Thoracic aorta (tissue), 2 donors: ENCODE measurements at regions not wholly inside any gene's neighbourhood (a gene's known extent, or its start where the extent isn't known, plus 50 kb on each side); places are given as distances from the start of the nearest gene placed in this dataset.

ENCODE experiments used
- ATAC-seq: fragments of 150-250 bp; one replicate; pipeline ENCODE4 v1.8.0; 2017; ENCODE audit warnings: low read depth; ENCODE audit not compliant: insufficient number of reproducible peaks, low FRiP score
- DNase-seq: peaks from one replicate; pipeline ENCODE4 v3.0.0-alpha.2; 2020; ENCODE audit warnings: low spot score
- H3K27ac ChIP-seq, 2 donors: fragments of 200-600 bp; sonication (generic); 1 replicate in 1 of 2; 2 replicates in 1 of 2; pipeline ENCODE4 v1.5.1; 2016; ENCODE audit warnings: mild to moderate bottlenecking in 2 of 2, moderate library complexity in 2 of 2
- H3K27me3 ChIP-seq: fragments of 200-600 bp; sonication (generic); replicated peaks from 2 replicates; pipeline ENCODE4 v1.6.0; 2016; ENCODE audit warnings: mild to moderate bottlenecking; ENCODE audit not compliant: insufficient read depth
- H3K36me3 ChIP-seq: fragments of 200-600 bp; sonication (generic); one replicate; pipeline ENCODE4 v1.5.1; 2016
- H3K4me1 ChIP-seq, 2 donors: fragments of 200-600 bp; sonication (generic); 1 replicate in 1 of 2; 2 replicates in 1 of 2; pipeline versions ENCODE4 v1.5.1 to v1.6.0; 2016; ENCODE audit warnings: low read depth in 2 of 2, mild to moderate bottlenecking in 1 of 2; ENCODE audit not compliant: control insufficient read depth in 1 of 2
- H3K4me3 ChIP-seq: fragments of 200-600 bp; sonication (generic); 2 replicates; pipeline ENCODE4 v1.5.1; 2016; ENCODE audit warnings: mild to moderate bottlenecking
- H3K9me3 ChIP-seq: fragments of 200-600 bp; sonication (generic); 2 replicates; pipeline ENCODE4 v1.5.1; 2016
- TF ChIP-seq, protein P1 (sequence below): fragments of 200-600 bp; sonication (generic); IDR thresholded peaks from one replicate; pipeline ENCODE4 v1.5.1; 2019; ENCODE audit warnings: antibody characterized with exemption

DNA sequence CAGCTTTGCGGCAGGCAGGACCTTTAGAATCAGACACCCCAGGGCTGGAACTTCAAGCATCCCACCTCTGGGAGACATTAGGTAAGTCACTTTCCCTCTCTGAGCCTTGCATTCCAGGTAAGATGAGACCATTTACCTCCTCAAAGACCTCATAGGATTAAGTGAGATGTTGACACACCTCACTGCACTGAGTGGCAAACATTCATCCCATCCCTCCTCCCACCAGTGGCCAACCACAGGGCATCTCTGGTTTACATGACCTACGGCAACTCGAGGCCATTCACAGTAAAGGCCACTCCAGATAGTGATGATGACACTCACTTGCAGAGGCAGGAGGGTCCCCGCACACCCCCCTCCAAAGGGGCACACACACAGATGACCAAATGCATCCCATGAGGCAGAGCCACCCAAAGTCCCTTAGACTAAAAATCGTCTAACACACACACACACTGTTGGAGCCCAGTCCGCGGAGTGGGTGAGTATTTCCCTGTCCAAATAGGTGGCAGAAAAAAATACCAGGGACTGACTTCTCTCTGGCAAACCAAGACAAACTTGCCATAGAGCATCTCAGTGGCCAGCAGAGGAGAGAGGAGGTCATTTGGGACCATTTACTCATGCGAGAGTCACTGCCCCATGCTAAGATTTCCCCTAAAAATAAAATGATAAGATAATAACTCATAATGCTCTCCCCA is 454.9 kb downstream of the SOX9 start:
- TF ChIP-seq, protein P1, sequence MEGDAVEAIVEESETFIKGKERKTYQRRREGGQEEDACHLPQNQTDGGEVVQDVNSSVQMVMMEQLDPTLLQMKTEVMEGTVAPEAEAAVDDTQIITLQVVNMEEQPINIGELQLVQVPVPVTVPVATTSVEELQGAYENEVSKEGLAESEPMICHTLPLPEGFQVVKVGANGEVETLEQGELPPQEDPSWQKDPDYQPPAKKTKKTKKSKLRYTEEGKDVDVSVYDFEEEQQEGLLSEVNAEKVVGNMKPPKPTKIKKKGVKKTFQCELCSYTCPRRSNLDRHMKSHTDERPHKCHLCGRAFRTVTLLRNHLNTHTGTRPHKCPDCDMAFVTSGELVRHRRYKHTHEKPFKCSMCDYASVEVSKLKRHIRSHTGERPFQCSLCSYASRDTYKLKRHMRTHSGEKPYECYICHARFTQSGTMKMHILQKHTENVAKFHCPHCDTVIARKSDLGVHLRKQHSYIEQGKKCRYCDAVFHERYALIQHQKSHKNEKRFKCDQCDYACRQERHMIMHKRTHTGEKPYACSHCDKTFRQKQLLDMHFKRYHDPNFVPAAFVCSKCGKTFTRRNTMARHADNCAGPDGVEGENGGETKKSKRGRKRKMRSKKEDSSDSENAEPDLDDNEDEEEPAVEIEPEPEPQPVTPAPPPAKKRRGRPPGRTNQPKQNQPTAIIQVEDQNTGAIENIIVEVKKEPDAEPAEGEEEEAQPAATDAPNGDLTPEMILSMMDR = no peak
- no peak for ATAC-seq
- H3K27me3 ChIP-seq = no peaks in the 10 kb centered on the region
- DNase-seq = no peak
- no peaks in the 10 kb centered on the region for H3K9me3 ChIP-seq
- no peak overlapping the region for H3K4me3 ChIP-seq
- no peak overlapping the region for H3K27ac ChIP-seq
- H3K36me3 ChIP-seq = no peaks in the 10 kb centered on the region
- no peaks in the 10 kb centered on the region for H3K4me1 ChIP-seq

DNA sequence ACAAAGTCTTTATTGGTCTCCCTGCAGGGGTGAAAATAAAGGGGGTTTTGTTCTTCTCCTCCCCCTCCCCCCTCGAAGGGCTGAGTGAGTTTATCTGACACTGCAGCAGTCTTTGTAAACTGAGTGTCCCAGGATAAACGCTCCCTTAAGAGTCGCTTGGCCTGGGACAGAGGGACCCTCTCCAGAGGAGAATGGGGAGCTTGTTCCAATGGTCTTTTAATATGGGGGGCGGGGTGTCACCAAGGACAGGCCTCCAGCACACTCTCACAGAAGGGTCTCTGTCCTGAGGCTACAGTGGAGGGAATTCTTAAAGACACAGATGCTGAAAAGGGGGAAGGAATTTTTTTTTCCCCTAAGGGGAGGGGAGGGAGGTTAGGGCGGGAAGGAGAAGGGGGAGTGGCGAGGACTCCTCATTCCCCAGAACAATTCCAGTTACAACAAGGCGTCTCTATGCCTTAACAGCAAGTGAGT is 455.5 kb downstream of the SOX9 start:
- no peak overlapping the region for H3K4me3 ChIP-seq
- no peak overlapping the region for H3K27ac ChIP-seq
- H3K36me3 ChIP-seq = no peaks in the 10 kb centered on the region
- TF ChIP-seq, protein P1 = no peak
- H3K9me3 ChIP-seq = no peaks in the 10 kb centered on the region
- no peaks in the 10 kb centered on the region for H3K4me1 ChIP-seq
- no peak for ATAC-seq
- no peaks in the 10 kb centered on the region for H3K27me3 ChIP-seq
- DNase-seq = no peak

DNA sequence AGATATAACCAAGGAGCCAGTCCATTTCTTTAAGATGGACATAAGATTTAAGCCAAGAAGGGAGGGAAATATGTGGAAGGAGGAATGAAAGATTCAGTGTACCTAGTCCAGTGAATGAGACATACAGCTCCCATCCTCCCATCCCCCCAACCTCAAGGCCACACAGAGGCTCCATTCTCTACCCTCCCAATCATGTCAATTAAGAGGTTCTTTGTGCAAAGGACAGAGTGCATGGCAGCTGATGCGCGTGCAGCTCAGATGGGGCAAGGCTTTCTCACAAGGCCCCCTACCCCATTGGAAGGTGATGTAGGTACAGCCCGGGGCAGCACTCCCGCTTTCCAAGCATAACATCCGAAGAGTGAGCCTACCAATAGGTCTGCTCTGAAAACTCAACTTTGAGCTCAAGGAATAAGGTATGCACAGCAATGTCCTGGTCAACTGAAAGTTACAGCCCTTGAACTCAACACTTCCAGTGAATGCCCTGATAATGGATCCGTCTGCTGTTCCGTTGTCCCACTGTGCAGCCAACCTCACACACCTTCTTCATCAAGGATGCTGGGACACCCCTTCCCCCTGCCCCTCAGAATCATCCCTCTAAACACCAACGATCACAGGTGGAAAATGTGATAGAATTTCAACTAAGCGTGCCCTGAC is 458.1 kb downstream of the SOX9 start:
- Histone ChIP-seq H3K4me1 (no peaks in the 10 kb centered on the region), H3K27me3 (no peaks in the 10 kb centered on the region), H3K4me3 (no peak overlapping the region), H3K36me3 (no peaks in the 10 kb centered on the region), H3K9me3 (no peaks in the 10 kb centered on the region), H3K27ac (no peak overlapping the region)
- ATAC-seq = no peak
- no peak for DNase-seq
- TF ChIP-seq, protein P1 = no peak

DNA sequence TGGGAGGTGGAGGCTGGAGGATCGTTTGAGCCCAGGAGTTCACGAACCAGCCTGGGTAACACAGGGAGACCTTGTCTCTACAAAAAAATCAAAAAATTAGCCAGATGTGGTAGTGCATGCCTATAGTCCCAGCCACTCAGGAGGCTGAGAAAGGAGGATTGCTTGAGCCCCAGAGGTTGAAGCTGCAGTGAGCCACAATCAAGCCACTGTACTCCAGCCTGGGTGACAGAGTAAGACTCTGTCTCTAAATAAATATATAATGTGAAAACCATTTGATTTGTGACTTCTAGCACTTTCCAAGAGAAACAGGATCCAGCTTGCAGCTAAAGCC is 459.1 kb downstream of the SOX9 start:
- Histone ChIP-seq H3K27me3 (no peaks in the 10 kb centered on the region), H3K4me1 (no peaks in the 10 kb centered on the region), H3K4me3 (no peak overlapping the region), H3K36me3 (no peaks in the 10 kb centered on the region), H3K27ac (no peak overlapping the region), H3K9me3 (no peaks in the 10 kb centered on the region)
- no peak for ATAC-seq
- no peak for DNase-seq
- TF ChIP-seq, protein P1 = no peak

DNA sequence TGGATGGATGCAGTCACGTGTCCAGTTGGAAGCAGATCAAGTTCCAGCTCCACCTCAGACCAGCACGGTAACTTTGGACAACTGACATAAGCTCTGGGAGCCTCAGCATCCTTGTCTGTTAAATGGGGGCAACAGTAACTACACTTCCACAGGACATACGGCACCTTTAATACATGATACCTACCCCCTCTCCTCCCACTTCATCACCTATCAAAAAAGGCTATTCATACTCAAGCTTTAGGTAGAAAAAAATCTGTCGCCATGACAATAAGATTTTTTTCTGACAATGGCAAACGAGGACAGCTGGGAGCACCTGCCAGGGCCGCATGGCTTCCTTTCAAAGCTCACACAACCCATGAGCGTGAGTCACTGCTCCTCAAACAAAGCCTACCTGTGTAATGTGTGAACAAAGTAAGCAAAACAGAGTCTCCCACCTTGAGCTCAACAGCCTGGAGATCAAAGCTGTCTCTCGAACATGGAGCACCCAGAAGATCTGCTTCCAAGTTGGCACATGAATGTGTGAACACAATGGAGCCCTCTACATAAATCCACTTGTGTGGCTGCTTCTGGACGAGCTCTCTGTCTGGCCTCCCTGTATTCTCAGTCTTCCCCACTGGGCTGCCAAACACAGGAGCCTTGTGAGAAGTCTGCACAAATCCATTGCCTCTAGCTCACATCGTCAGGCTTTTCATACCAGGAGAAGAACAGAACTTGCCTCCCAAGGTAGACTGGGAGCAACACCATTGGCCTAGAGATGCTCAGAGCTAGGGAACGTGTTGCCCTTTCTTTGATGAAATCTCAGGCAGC is 459.7 kb downstream of the SOX9 start:
- TF ChIP-seq, protein P1 = no peak
- ATAC-seq (no peak), DNase-seq (no peak)
- H3K36me3 ChIP-seq = no peaks in the 10 kb centered on the region
- H3K27ac ChIP-seq = no peak overlapping the region
- no peaks in the 10 kb centered on the region for H3K27me3 ChIP-seq
- no peak overlapping the region for H3K4me3 ChIP-seq
- H3K4me1 ChIP-seq = no peaks in the 10 kb centered on the region
- H3K9me3 ChIP-seq = no peaks in the 10 kb centered on the region
